GM21737 (cell line): ENCODE measurements at regions not wholly inside any gene's neighbourhood (a gene's known extent, or its start where the extent isn't known, plus 50 kb on each side); places are given as distances from the start of the nearest gene placed in this dataset.
"Not testable (repeated sequence)": the region's sequence is repeated elsewhere in the genome, so short reads cannot be mapped to it uniquely, and the experiment has no call there.

Experiments used
- ATAC-seq: cut with Tn5 transposase; IDR thresholded peaks from one replicate; pipeline ENCODE4 v1.9.1; 2021; ENCODE audit warnings: mild to moderate bottlenecking, moderate library complexity; ENCODE audit not compliant: unreplicated experiment

DNA sequence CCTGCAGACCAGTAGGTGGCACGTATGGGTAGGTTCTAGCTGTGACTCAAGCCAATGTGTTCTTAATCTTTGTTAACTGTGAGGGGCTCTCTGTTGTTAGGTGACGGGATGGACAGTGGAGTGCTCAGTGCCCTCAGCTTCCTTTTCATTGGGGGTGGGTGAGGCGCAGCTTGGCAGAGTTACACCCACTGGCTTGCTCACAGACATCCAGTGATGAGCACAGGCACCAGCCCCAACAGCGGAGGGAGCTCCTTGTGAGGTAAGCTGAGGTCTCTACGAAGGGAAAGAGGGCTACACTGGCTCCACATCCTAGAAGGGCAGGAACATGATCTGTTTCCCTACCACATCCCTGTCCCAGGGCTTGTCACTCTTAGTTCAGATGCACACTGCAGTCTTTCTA lies 871.3 kb downstream of the LRRIQ3 start:
- no peak for ATAC-seq

DNA sequence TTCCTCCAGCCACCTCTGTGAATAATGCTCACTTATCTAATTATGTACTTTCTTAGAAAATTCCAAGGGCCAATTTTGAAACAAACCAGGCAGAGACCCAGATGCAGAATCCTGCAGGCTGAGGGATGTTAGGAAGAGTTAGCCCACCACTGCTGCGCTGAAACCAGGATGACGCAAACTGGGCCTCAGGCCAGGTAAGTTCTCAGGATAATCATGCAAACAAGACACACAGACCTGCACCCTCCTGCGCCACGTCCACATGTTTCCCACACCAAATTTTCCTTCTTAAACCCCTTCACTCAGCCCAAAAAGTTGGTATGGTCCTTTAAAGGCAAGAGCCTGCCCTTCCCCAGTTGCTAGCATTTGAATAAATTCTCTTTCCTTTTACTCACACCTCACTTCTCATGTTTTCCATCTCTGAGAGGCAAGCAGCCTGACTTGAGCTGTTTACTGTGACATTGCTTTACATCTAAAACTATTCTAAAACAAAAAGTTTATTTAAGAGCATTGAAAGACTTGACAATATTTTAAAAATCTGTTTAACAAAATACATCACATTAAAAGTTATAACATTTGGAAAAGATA lies 887.1 kb downstream of the LRRIQ3 start:
- no peak for ATAC-seq

DNA sequence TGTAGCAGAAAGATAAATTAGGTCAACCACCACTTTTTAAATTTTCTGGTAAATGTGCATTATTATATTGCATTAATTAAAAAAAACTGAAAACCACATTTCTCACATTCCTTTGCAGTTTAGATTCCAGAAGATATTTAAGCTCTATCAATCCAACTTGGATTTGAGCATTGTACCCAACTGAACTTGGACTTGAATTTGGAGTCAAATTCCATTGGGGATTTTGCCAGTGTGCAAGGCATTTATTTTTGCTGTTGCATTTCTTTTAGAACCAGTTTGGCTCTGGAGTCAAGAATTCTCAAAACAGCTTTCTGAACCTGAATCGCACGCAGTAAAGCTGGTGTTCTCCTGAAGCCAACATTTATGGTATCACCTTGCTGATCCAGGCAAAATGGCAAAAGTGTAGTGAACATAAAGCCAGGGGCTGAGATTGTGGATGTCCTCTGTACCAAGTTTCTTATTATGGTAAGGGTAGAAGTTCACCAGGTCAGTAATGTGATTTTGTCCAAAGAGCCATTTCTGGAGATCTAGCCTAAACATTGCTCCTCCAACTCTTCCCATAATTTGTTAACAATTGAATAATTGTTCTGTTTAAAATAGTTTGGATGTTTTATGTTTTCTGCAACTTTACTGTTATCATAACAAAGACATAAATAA lies 890.9 kb downstream of the LRRIQ3 start:
- no peak for ATAC-seq

GRCh38 chr1:73273886-73274285 lies 924.1 kb downstream of the LRRIQ3 start:
- no peak for ATAC-seq

DNA sequence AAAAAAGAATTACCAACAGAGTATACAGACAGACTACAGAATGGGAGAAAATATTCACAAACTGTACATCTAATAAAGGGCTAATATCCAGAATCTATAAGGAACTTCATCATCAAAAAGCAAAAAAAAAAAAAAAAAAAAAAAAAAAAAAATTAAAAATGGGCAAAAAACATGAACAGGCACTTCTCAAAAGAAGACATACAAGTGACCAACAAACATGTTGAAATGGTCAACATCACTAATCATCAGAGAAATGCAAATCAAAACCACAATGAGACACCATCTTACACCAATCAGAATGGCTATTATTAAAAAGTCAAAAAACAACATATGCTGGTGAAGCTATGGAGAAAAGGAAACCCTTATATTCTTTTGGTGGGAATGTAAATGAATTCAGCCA lies 952.8 kb downstream of the LRRIQ3 start:
- ATAC-seq: not testable (repeated sequence)

DNA sequence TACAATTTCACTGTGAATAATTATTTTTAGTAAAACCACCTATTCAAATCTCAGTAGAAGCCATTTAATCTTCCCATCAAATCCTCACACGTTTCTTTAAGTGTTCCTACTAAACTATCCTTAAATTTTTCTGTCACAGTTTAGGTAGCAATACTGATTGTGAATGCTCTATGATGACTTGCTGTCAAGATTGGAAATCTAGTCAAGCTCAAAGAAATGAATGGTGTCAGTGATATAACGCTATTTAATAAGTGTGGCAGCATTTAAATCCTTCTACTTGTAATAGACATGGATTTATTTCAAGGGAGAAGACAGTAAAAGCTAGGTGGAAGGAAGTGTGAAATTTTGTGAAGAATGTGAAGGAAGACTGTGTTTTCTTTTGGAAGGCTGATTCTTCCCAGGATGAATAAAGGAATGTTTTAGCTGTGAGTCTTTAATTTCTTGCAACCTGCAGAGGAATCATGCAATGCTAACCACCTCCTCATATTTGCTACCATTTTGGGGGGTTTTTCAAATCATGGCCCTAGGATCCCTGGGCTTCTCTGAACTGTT lies 936.7 kb upstream of the NEGR1 start:
- ATAC-seq: no peak

- no peak for ATAC-seq
These were observed 923.1 kb upstream of the NEGR1 start for GRCh38 chr1:73205294-73205973.

DNA sequence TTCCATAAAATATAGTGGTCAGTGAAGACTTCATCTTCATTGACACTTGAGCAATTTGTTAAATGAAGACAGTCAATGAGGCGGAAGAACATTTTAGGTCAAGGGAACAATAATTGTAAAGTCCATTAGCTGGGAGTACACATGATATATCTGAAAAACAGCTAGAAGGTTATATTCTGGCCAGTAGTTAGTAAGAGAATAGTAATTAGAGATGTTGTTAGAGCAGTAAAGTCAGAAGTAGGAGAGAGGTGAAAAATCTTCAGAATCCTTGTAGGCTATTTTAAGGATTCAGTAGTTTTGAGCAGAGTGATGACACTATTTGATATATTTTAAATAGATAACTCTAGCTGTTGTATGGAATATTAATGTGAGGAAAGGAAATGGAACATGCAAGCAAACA lies 915.6 kb upstream of the NEGR1 start:
- ATAC-seq: no peak

DNA sequence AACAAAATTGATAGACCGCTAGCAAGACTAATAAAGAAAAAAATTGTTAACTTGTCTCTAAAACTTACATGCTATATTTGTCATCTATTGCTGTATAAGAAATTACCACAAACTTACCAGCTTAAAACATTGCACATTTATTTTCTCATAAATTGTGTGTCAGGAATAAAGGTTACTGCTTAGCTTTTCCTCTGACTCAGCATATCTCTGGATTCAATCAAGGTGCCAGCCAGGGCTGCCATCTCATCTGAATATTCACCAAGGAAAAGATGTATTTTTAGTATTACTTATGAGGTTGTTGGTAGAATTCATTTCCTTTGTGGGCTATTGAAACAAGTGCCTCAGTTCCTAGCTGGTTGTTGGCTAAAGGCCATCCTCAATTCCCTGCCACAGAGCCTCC lies 912.6 kb upstream of the NEGR1 start:
- ATAC-seq: no peak

DNA sequence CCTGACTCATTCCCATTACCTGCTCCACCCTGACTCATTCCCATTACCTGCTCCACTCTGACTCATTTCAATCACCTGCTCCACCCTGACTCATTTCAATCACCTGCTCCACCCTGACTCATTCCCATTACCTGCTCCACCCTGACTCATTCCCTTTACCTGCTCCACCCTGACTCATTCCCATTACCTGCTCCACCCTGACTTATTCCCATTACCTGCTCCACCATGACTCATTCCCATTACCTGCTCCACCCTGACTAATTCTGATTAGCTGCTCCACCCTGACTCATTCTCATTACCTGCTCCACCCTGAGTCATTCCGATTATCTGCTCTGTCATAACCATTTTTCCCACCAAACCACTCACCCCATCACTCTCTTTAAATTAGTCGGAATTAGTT lies 901.2 kb upstream of the NEGR1 start:
- not testable (repeated sequence) for ATAC-seq

GRCh38 chr1:73181190-73181540 lies 898.8 kb upstream of the NEGR1 start:
- ATAC-seq: no peak

- no peak for ATAC-seq
These were observed 898.3 kb upstream of the NEGR1 start for GRCh38 chr1:73180397-73181189.

GRCh38 chr1:73176902-73177301 lies 894.6 kb upstream of the NEGR1 start:
- no peak for ATAC-seq

DNA sequence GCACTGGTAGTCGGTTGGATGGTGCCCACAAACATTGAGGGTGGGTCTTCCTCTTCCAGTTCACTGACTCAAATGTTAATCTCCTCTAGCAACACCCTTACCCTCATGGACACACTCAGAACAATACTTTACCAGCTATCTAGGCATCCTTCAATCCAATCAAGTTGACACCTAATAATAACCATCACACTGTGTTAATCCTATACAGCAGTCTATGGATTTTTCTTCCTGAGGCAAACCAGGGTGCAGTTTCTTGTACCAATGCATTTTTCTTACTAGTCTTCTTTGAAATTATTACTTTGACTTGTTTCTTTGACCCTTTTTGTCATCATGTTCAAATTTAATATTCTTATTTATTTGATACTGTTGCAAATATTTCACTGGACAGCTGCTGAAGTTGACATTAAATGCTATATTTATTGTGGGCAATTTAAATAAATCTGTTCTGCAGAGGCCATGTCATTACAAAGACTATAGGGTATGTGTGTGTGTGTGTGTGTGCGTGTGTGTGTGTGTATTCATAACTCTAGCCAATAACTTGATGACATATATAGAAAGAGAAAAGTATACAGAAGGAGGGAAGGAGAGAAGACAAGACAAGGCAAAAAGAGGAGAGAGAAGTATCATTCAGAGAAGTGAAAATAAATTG lies 884.8 kb upstream of the NEGR1 start:
- no peak for ATAC-seq

- ATAC-seq: no peak
These were observed 880.2 kb upstream of the NEGR1 start for GRCh38 chr1:73162564-73162963.

DNA sequence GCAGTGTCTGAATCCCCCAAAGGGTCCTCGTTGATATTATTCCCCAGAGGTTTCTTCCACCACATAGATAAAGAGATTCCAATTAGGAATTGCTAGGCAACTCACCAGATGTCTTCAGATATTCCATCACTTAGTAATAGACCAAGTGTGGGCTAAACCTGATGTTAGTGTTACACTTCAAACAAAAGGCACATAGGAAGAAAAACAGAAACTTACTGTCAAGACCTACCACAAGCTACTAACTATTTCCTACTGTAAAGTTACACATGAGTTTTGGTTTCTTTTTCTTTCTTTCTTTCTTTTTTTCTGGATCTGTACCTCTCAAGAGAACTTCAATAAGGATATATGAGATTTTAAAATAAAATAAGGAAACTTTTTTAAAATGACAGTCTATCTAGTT lies 879.1 kb upstream of the NEGR1 start:
- no peak for ATAC-seq

GRCh38 chr1:73160759-73161158 lies 878.4 kb upstream of the NEGR1 start:
- ATAC-seq: no peak

DNA sequence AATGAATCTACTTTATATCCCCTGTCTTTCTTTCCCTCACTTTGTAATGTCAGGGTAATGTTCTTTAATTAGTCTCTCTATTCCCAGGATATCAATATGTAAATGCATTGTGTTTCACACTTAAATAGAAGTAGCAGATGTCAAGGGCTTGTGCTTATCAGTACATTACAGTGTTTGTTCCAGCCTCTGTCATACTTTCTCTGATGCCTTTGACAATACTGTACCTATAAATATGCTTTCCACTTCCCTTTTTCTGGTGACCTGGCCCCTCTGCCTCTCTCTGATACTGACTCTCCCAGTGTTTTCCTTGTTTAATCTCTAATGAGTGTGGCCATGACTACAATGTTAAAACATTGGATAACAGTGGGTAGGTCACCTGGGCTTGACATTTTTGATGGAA lies 862.0 kb upstream of the NEGR1 start:
- no peak for ATAC-seq

DNA sequence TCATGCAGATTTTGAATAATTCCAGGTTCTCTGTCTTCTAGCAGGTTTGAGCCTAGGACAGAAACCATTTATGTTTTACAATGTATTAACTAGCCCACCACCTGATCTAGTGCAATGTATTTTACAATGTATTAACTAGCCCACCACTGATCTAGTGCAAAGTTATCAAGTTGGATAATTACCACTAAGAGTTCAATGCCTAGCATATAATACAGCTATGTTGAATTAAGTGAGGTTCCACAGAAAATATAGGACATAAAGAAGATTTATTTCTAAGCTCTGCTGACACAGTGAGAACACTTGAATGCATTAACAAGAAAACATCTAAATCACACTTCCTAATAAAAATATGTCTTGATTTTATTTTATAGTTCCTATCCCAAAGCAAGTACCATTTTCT lies 854.6 kb upstream of the NEGR1 start:
- no peak for ATAC-seq

DNA sequence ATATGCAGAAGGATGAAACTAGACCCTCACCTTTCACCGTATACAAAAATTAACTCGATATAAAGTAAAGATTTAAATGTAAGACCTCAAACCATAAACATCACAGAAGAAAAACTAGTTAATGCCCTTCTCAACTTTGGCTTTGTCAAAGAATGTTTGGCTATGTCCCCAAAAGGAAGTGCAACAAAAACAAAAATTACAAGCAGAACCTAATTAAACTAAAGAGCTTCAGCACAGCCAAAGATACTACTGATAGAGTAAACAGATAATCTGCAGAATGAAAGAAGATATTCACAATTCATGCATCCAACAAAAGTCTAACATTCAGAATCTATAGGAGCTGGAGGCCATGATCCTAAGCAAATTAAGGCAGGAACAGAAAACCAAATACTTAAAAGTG lies 824.6 kb upstream of the NEGR1 start:
- no peak for ATAC-seq

DNA sequence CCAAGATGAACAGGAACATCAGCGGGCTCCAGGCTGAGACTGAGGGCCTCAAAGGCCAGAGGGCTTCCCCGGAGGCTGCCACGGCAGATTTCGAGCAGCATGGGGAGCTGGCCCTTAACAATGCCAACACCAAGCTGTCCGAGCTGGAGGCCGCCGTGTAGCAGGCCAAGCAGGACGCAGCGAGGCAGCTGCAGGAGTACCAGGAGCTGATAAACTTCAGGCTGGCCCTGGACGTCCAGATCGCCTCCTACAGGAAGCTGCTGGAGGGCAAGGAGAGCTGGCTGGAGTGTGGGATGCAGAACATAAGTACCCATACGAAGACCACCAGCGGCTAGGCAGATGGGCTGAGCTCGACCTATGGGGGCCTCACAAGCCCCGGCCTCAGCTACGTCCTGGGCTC lies 823.4 kb upstream of the NEGR1 start:
- ATAC-seq: no peak
